SK-N-MC (cell line): ENCODE measurements at regions not wholly inside any gene's neighbourhood (a gene's known extent, or its start where the extent isn't known, plus 50 kb on each side); places are given as distances from the start of the nearest gene placed in this dataset.
"Not testable (repeated sequence)": the region's sequence is repeated elsewhere in the genome, so short reads cannot be mapped to it uniquely, and the experiment has no call there.

ENCODE experiments used
- DNase-seq: peaks from one replicate; pipeline ENCODE4 v3.0.0-alpha.2; 2011; ENCODE audit warnings: low read depth, low spot score
- H3K27ac ChIP-seq: fragments of 200-600 bp; sonication (generic); 2 replicates; pipeline ENCODE4 v1.5.1; 2016; ENCODE audit warnings: mixed run types
- H3K36me3 ChIP-seq: fragments of 200-600 bp; sonication (generic); 2 replicates; pipeline ENCODE4 v1.6.1; 2017; ENCODE audit warnings: antibody characterized with exemption, low read length, mixed read lengths; ENCODE audit not compliant: insufficient read depth
- H3K4me3 ChIP-seq: fragments of 200-600 bp; sonication (generic); 2 replicates; pipeline ENCODE4 v1.5.1; 2016
- H3K9ac ChIP-seq: fragments of 200-600 bp; sonication (generic); 2 replicates; pipeline ENCODE4 v1.8.0; 2017; ENCODE audit warnings: mixed run types, mixed read lengths; ENCODE audit not compliant: insufficient read length
- H3K9me3 ChIP-seq: fragments of 200-600 bp; sonication (generic); 2 replicates; pipeline ENCODE4 v1.6.1; 2017; ENCODE audit warnings: low read depth, mild to moderate bottlenecking, antibody characterized with exemption, low read length, moderate library complexity, mixed read lengths
- EZH2 ChIP-seq: fragments of 200-600 bp; sonication (generic); IDR thresholded peaks from one replicate; pipeline ENCODE4 v1.6.1; 2017; ENCODE audit warnings: antibody characterized with exemption
- FOXP2 ChIP-seq: optimal IDR thresholded peaks from 2 replicates; pipeline ENCODE3; 2011; ENCODE audit warnings: mild to moderate bottlenecking, moderate library complexity; ENCODE audit not compliant: insufficient read depth; ENCODE audit errors: extremely low read length, control extremely low read depth
- POLR2AphosphoS5 ChIP-seq: IDR thresholded peaks from 2 replicates; pipeline ENCODE4 v1.6.1; 2012; ENCODE audit warnings: mild to moderate bottlenecking, low read depth, low read length, borderline replicate concordance

- not testable (repeated sequence) for H3K27ac ChIP-seq, DNase-seq, H3K4me3 ChIP-seq, H3K36me3 ChIP-seq, H3K9me3 ChIP-seq, H3K9ac ChIP-seq
These were observed 255.8 kb downstream of the GOLGA6L6 start for GRCh38 chr15:20285696-20286300.

DNA sequence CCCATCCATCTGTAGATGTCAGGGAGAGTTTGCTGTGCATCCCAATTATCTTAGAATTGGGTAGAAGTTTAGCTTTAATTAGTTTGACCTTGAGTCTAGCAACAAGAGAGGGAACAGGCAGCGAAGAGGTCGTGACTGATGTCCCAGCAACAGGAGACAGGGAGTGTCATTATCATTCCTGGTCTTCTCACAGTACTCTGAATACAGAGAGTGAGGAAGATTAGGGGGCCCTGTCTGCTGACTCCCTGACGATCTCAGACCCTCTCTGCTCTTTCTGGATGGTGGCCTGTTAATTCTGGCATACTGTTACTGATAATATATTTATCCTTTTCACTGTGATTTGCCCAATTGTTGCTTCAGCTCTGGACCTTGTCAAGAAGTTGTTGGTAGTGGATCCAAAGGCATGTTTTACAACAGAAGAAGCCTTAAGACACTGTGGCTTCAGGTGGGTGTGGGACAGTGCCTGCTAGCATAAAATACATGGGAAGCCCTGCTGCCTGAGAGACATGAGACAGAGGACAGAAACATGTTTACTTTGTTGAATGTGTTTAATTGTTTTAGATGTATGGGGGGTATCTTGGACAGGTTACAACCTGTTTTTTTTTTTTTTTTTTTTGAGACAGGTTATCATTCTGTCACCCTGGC is 256.6 kb downstream of the GOLGA6L6 start:
- H3K36me3 ChIP-seq, H3K4me3 ChIP-seq, DNase-seq, H3K9ac ChIP-seq, H3K27ac ChIP-seq, H3K9me3 ChIP-seq: not testable (repeated sequence)

GRCh38 chr15:20283651-20284050 is 257.9 kb downstream of the GOLGA6L6 start:
- not testable (repeated sequence) for H3K4me3 ChIP-seq, H3K36me3 ChIP-seq, H3K9ac ChIP-seq, H3K27ac ChIP-seq, H3K9me3 ChIP-seq, DNase-seq

GRCh38 chr15:20282491-20282943 is 259.1 kb downstream of the GOLGA6L6 start:
- H3K36me3 ChIP-seq, DNase-seq, H3K9ac ChIP-seq, H3K4me3 ChIP-seq, H3K9me3 ChIP-seq, H3K27ac ChIP-seq: not testable (repeated sequence)

DNA sequence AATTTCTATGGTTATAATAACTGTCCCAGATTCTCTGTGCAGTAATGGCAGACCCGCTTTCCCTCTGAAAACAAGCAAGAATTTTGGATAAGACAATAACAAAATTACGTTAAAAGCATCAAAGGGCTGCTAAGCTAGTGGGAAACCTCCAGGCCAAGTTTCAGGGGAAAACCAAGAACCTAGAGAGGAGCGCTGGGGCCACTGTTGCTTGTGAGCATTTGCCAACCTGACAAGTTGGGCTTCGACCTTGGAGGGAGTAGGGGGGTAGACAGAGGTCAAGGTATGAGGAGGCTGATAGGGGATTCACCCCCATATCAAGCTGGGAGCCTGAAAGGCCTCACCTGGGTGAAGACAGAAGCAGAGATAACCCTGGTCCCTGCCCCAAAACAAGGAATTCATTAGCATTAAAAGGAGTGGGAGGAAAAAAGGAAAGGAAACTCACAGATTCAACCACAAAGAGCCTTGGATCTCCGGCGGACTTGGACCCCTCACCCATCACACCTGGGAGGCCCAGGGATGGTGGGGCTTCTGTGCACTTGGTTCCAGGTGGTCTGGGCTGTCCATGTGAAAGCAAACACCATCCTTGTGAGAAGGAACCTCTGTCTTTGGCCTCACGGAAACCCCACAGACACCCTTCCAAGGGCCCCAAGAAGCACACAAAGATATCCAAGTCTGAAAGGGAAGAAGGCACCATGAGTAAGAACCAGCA is 259.9 kb downstream of the GOLGA6L6 start:
- not testable (repeated sequence) for H3K9me3 ChIP-seq

GRCh38 chr15:20280933-20281463 is 260.6 kb downstream of the GOLGA6L6 start:
- no peak for DNase-seq
- H3K36me3 ChIP-seq = no peaks in the 10 kb centered on the region
- no peaks in the 10 kb centered on the region for H3K9me3 ChIP-seq
- H3K9ac ChIP-seq = no peak overlapping the region
- TF ChIP-seq POLR2AphosphoS5 (no peak), EZH2 (no peak), FOXP2 (no peak)
- no peak overlapping the region for H3K4me3 ChIP-seq
- no peak overlapping the region for H3K27ac ChIP-seq

More for the DNA sequence above, 259.9 kb downstream of the GOLGA6L6 start:
- not testable (repeated sequence) for H3K4me3 ChIP-seq, DNase-seq, H3K27ac ChIP-seq, H3K9ac ChIP-seq, H3K36me3 ChIP-seq

DNA sequence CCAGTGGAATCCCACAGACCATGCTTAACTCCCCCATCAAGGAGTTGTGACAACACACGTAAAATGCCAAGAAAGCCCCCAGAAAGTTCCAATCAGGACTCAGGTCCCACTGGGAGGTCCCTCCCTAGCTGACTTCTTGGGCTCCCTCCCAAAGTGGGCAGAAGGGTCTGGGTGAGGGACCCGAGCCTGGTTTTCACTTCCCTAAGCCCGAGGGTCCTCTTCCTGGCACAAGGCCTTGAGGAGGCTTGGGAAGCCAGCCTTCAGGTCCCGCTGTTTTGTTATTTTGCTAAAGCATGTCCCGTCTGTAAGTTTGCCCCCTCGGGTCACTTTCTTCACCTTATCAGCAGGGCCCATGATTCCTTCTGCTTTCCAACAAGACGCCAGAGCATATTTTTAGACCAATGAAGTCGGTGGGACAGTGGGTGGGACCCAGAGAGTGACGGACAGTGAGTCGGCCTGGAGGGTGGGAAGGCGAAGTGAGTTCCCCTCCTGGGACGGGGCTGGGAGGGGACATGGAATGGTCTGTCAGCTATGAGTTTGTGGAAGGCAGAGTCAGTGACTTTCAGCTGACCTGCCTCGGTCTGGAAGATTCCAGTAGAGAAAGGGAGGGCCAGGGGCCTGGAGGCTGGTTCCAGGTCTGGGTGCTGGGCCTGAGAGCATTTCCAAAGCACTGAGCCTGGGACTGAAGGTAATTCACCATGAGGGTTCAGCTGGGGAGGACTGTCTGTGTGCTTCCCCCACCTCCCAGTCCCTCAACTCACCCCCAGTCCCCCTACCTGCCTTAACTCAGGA is 261.3 kb downstream of the GOLGA6L6 start:
- H3K9ac ChIP-seq, H3K9me3 ChIP-seq, DNase-seq, H3K36me3 ChIP-seq, H3K4me3 ChIP-seq, H3K27ac ChIP-seq: not testable (repeated sequence)

DNA sequence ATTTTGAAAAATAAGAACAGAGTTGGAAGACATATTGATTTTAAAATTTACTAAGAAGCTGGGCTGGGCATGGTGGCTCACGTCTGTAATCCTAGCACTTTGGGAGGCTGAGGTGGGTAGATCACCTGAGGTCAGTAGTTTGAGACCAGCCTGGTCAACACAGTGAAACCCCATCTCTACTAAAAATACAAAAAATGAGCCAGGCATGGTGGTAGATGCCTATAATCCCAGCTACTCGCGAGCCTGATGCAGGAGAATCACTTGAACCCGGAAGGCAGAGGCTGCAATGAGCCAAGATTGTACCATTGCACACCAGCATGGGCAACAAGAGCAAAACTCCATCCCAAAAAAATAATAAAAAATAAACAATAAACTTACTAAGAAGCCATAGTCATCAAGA is 262.5 kb downstream of the GOLGA6L6 start:
- not testable (repeated sequence) for DNase-seq, H3K9ac ChIP-seq, H3K27ac ChIP-seq, H3K4me3 ChIP-seq, H3K36me3 ChIP-seq, H3K9me3 ChIP-seq

DNA sequence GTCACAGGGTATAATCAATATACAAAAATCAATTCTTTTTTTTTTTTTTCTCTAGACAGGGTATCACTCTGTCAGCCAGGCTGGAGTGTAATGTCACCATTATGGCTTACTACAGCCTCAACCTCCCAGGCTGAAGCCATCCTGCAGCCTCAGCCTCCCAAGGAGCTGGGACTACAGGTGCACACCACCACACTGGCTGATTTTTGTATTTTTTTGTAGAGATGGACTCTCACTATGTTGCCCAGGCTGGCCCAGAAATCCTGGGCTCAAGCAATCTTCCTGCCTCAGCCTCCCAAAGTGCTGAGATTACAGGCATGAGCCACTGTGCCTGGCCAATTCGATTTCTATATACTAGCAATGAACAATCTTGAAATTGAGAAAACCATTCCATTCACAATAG is 263.2 kb downstream of the GOLGA6L6 start:
- H3K9me3 ChIP-seq, H3K36me3 ChIP-seq, DNase-seq, H3K4me3 ChIP-seq, H3K27ac ChIP-seq, H3K9ac ChIP-seq: not testable (repeated sequence)

- H3K9ac ChIP-seq, H3K9me3 ChIP-seq, DNase-seq, H3K4me3 ChIP-seq, H3K36me3 ChIP-seq, H3K27ac ChIP-seq: not testable (repeated sequence)
These were observed 264.1 kb downstream of the GOLGA6L6 start for GRCh38 chr15:20277451-20277850.

- DNase-seq, H3K9ac ChIP-seq, H3K4me3 ChIP-seq, H3K27ac ChIP-seq, H3K9me3 ChIP-seq, H3K36me3 ChIP-seq: not testable (repeated sequence)
These were observed 265.1 kb downstream of the GOLGA6L6 start for GRCh38 chr15:20276312-20277114.

- not testable (repeated sequence) for DNase-seq, H3K36me3 ChIP-seq, H3K9me3 ChIP-seq, H3K4me3 ChIP-seq, H3K9ac ChIP-seq, H3K27ac ChIP-seq
These were observed 266.1 kb downstream of the GOLGA6L6 start for GRCh38 chr15:20275373-20275967.
